ENCODE measurements at regions not wholly inside any gene's neighbourhood (a gene's known extent, or its start where the extent isn't known, plus 50 kb on each side); places are given as distances from the start of the nearest gene placed in this dataset.

DNA sequence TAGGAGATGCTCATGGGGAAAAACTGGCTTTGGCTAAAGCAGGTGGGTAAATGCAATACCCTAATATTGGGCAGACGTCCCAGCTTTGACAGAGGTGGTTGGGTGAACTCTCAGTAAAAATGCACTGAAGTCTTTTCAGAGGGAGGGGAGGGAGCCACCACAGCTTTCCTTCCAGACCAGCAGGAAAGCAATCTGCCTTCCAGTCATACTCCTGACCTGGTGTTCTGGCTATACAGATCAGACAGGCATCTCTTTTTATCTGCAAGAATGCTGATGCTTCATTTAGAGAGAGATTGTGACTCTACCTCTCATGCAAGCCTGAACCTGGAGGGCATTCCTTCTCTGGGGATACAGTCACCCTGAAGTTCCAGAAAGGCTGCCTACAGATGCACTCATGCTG is 52.6 kb upstream of the ICA1 start:
- DNase-seq, result no peak
- no peak for ATAC-seq

DNA sequence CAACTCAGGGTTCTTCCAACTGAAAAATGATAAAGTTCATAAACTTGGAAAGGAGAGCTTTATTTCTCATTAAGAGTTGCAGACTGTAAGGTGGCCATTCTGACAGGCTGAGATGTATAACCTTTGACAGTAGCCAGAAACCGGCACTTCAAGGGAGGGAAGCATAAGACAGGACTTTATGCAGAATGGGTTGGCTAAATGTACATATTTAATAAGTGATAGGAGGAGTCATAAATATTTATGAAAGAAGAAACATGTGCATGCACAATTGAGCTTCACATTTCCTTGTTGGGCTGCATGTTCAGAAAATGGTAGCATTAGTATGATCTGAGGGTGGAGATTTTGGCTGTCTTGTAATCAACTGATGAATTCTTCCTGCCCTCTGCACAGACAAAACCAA is 57.1 kb upstream of the ICA1 start:
- no peaks in the 10 kb centered on the region for H3K36me3 ChIP-seq
- H3K9me3 ChIP-seq, result no peaks in the 10 kb centered on the region
- no peak for DNase-seq
- no peak overlapping the region for H3K27ac ChIP-seq
- WGBS (ENCODE audit: insufficient coverage, low coverage, low lambda C conversion rate, missing lambda C conversion rate), result 67% methylated on average over 1 of the region's 1 CpG
- intact Hi-C loops (cut with DNase I), result no loop called here
- no peak overlapping the region for H3K4me3 ChIP-seq
- H3K27me3 ChIP-seq, result no peaks in the 10 kb centered on the region
- TF ChIP-seq, protein P1, sequence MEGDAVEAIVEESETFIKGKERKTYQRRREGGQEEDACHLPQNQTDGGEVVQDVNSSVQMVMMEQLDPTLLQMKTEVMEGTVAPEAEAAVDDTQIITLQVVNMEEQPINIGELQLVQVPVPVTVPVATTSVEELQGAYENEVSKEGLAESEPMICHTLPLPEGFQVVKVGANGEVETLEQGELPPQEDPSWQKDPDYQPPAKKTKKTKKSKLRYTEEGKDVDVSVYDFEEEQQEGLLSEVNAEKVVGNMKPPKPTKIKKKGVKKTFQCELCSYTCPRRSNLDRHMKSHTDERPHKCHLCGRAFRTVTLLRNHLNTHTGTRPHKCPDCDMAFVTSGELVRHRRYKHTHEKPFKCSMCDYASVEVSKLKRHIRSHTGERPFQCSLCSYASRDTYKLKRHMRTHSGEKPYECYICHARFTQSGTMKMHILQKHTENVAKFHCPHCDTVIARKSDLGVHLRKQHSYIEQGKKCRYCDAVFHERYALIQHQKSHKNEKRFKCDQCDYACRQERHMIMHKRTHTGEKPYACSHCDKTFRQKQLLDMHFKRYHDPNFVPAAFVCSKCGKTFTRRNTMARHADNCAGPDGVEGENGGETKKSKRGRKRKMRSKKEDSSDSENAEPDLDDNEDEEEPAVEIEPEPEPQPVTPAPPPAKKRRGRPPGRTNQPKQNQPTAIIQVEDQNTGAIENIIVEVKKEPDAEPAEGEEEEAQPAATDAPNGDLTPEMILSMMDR (IDR thresholded peaks at IDR 0.05), result no peak
- TF ChIP-seq POLR2A (IDR thresholded peaks at IDR 0.05), result no peak
- ATAC-seq, result no peak
- no peaks in the 10 kb centered on the region for H3K4me1 ChIP-seq

More for the DNA sequence above, 52.6 kb upstream of the ICA1 start:
- no peak for TF ChIP-seq POLR2A (IDR thresholded peaks at IDR 0.05)
- TF ChIP-seq, protein P1 (IDR thresholded peaks at IDR 0.05), result no peak
- H3K27ac ChIP-seq, result no peak overlapping the region
- H3K4me1 ChIP-seq, result no peaks in the 10 kb centered on the region
- intact Hi-C loops (cut with DNase I), result no loop called here
- H3K9me3 ChIP-seq, result no peaks in the 10 kb centered on the region
- WGBS (ENCODE audit: insufficient coverage, low coverage, low lambda C conversion rate, missing lambda C conversion rate), result no CpG with 5 or more reads among the region's 1 CpG
- no peak overlapping the region for H3K4me3 ChIP-seq
- no peaks in the 10 kb centered on the region for H3K27me3 ChIP-seq
- H3K36me3 ChIP-seq, result no peaks in the 10 kb centered on the region

DNA sequence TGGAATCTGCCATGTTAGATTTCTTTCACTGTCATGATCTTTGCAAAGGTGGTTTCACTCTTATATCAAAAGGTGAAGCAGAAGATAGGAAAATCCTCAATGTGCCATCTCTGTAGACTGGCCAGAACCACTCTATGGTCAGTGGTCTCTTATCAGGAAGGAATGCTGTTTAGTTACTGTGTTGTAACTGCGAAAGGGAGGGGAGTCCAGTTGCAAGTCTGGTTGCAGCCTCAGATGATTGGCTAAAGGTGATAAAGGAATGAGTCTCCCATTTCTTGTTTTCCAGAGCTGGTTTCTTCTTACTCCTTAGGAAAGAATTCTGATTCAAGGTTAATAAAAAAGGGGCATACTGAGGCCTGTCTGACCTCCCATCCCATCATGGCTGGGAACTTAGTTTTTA is 58.2 kb upstream of the ICA1 start:
- intact Hi-C loops (cut with DNase I), result no loop called here
- H3K36me3 ChIP-seq, result no peaks in the 10 kb centered on the region
- H3K27me3 ChIP-seq, result no peaks in the 10 kb centered on the region
- H3K4me1 ChIP-seq, result no peaks in the 10 kb centered on the region
- no peaks in the 10 kb centered on the region for H3K9me3 ChIP-seq
- H3K27ac ChIP-seq, result no peak overlapping the region
- 46% methylated on average over 1 of the region's 1 CpG for WGBS (ENCODE audit: insufficient coverage, low coverage, low lambda C conversion rate, missing lambda C conversion rate)
- no peak for DNase-seq
- no peak overlapping the region for H3K4me3 ChIP-seq
- TF ChIP-seq, protein P1 (IDR thresholded peaks at IDR 0.05), result no peak
- no peak for TF ChIP-seq POLR2A (IDR thresholded peaks at IDR 0.05)
- ATAC-seq, result no peak

DNA sequence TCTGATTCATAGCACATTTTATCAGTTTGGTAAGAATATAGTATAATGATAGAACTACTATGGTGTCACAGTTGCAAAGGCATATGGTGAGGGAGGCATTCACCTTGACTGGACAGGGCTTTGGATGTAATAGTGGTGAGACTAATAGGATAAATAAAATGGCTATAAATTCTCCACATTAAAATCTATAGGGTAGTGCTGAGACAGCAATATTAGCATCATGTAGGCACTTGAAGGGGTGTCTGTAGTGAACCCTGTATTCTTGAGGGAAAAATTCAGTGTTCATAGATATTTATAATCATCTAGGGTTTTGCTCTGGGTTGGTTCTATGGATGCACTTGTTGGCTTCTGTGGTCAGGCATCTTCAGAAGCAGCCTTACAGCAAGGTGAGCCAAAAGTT is 59.3 kb upstream of the ICA1 start:
- intact Hi-C loops (cut with DNase I), result no loop called here
- no peak for TF ChIP-seq POLR2A (IDR thresholded peaks at IDR 0.05)
- TF ChIP-seq, protein P1 (IDR thresholded peaks at IDR 0.05), result no peak
- no peaks in the 10 kb centered on the region for H3K36me3 ChIP-seq
- DNase-seq, result no peak
- H3K4me1 ChIP-seq, result no peaks in the 10 kb centered on the region
- no peak overlapping the region for H3K27ac ChIP-seq
- H3K4me3 ChIP-seq, result no peak overlapping the region
- no peaks in the 10 kb centered on the region for H3K9me3 ChIP-seq
- ATAC-seq, result no peak
- H3K27me3 ChIP-seq, result no peaks in the 10 kb centered on the region

DNA sequence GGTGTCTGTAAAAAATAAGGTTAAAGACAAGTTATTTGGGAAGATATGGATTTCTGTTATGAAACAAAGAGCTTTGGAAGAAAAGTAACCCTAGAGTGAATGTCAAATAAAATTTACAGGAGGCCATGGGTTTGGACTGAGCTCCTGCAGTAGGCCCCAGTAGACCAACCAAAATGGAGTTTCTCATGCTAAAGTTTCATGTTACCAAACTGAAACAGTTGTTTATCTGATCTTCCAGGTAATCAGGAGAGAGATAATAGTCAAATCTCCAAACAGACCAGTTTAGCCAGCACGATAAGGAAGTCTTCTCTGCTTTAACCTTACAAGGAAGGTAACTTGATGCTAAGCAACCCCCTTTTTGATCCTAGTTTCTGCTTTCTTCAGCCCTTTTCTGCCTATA is 60.7 kb upstream of the ICA1 start:
- intact Hi-C loops (cut with DNase I), result no loop called here
- Histone ChIP-seq H3K27ac (no peak overlapping the region), H3K4me3 (no peak overlapping the region), H3K9me3 (no peaks in the 10 kb centered on the region), H3K4me1 (no peaks in the 10 kb centered on the region), H3K36me3 (no peaks in the 10 kb centered on the region), H3K27me3 (no peaks in the 10 kb centered on the region)
- WGBS (ENCODE audit: insufficient coverage, low coverage, low lambda C conversion rate, missing lambda C conversion rate), result 50% methylated on average over 1 of the region's 1 CpG
- DNase-seq (no peak), ATAC-seq (no peak)
- no peak for TF ChIP-seq POLR2A (IDR thresholded peaks at IDR 0.05)
- TF ChIP-seq, protein P1 (IDR thresholded peaks at IDR 0.05), result no peak

Data from right lobe of liver (tissue), 6 donors.